ENCODE measurements at regions not wholly inside any gene's neighbourhood (a gene's known extent, or its start where the extent isn't known, plus 50 kb on each side); places are given as distances from the start of the nearest gene placed in this dataset.

DNA sequence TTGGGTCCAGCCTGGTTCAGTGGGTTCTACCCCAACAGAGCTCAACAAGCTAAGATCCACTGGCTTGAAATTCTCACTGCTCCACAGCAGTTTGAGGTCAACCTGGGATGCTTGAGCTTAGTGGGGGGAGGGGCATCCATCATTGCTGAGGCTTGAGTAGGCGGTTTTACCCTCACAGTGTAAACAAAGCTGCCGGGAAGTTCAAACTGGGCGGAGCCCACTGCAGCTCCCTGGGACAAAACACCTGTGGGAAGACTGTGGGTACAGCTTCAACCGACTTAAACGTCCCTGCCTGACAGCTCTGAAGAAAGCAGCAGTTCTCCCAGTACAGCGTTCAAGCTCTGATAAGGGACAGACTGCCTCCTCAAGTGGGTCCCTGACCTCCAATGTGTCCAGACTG, 1161.9 kb downstream of the UQCRFS1 start:
- no peak for DNase-seq (ENCODE audit: low read depth in 1 of 2, low spot score in 1 of 2)

DNA sequence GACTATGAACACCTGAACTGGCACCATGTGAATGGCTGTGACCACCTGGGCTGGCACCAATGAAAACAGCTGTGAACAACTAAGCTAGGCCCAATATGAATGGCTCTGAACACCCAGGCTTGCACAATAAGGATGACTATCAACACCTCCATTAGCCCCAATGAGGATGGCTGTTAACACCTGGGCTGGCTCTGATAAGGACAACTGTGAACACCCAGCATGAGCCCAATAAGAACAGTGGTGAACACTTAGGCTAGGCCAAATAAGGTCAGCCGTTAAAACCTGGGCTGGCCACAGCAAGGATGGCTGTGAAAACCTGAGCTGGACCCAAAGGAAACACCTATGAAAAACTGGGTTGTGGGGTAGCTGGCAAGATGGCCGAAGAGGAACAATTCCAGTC, 1163.1 kb downstream of the UQCRFS1 start:
- no peak for DNase-seq (ENCODE audit: low read depth in 1 of 2, low spot score in 1 of 2)

DNA sequence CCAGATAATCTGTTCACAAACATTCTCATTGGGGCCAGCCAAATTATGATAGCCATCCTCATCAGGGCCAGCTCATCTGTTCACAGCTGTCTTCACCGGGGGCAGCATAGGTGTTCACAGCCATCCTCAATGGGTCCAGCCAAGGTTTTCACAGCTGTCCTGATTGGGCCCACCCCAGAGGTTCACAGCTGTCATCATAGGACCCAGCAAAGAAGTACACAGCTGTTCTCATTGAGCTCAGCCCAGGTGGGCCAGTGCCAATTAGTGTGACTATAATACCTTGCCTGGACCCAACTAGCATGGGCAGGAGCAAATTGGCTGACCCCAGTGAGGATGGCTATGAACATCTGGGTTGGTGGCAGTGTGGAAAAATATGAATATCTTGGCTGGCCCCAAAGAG, 1166.0 kb downstream of the UQCRFS1 start:
- no peak for DNase-seq (ENCODE audit: low read depth in 1 of 2, low spot score in 1 of 2)

DNA sequence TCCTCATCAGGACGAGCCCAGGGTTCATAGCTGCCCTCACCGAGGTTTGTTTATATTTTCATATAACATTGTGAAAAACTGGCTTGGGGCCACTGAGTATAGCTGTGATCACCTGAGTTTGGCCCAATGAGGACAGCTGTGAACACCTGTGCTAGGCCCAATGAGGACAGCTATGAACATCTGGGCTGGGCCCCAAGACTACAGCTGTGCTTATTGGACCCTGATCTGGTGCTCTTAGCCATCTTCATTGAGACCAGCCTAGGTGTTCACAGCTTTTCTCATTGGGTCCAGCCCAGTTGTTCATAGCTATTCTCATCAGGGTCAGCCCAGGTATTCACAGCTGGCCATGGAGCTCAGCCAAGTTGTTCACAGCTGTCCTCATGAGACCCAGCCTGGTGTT, 1167.3 kb downstream of the UQCRFS1 start:
- DNase-seq (ENCODE audit: low read depth in 1 of 2, low spot score in 1 of 2) = no peak

DNA sequence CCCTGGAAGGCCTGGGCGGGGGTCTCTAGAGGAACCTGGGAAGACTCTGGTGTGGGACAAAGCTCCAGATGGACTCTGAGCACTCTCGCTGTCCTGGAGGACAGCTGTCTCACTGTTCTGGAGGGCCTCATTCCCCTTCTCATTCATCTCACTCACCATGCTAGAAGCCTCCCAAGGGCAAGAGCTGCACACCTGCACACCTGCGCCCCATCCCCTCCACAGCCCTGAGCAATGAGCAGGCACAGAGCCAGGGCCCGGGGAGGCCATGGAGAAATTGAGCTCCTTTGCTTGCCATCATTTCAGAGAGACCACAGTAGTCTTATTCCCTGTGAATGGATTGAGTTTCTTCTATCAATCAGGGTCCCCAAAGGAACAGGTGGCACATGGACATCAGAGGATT, 1168.5 kb downstream of the UQCRFS1 start:
- no peak for DNase-seq (ENCODE audit: low read depth in 1 of 2, low spot score in 1 of 2)

DNA sequence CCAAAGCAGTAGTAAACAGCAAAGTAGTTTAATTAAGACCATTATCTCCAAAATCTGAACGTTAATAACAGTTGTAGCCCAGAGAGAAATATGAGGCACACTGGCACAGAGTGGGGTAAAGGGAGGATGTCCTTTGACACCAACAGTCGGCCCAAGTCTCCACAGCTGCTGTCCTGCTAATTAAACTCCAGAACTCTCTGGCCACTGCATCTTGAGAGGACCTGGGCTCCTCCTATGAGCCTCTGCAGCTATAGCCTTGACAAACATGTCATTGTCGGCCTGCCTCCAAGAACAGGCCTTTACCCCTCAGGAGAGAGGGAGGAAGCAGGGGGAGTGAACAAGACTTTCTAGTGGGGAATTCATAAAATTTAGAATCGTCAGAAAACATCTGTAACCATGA, 1170.4 kb downstream of the UQCRFS1 start:
- DNase-seq (ENCODE audit: low read depth in 1 of 2, low spot score in 1 of 2) = no peak

DNA sequence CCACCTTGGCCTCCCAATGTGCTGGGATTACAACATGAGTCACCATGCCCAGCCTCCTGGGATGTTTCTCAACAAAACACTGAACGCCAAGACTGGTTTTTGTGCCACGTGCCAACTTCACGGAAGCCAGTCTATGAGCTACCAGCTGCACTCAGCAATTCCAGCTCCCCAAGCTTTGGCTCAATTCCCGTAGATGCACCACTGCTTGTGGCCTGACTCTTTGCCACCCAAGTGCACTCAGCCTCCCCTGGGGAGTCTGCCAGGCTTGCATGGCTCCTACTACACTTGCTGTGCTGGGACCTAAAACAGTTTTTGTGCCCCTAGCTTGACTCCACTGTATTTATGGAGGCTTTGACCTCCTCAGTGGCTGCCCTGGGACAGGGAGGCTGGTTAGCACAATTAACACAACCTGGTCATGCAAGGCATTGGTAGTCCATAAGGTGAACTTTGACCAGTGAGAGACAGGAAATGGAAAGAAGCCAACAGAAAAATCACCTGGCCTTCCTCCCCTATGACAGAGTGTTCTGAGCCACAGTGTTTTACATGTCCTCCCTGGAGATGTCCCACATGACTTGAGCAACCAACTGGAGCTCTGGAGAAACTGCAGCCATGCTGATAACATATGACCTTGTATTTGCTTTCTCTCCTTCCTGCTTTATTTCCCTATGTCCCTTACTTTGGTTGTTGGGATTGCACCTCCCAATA, 1173.1 kb downstream of the UQCRFS1 start:
- no peak for DNase-seq (ENCODE audit: low read depth in 1 of 2, low spot score in 1 of 2)

DNA sequence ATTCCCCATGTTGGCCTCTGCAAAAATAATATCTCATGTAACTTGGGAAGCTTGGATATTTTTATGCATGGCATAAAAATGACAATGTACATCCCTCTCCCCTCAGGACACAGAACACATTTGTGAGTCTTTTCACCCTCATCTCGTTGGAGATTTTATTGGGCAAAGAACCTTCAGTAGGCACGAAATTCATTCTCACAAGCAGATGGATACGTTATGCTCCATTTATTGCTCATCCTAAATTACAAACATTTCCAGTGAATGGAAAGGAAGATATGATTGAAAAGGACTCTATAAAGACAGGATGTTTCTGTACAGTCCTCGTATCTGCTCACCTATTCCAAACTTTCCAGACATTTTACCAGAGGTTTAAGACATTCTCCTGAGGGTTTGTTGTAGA, 1175.8 kb downstream of the UQCRFS1 start:
- DNase-seq (ENCODE audit: low read depth in 1 of 2, low spot score in 1 of 2) = no peak

DNA sequence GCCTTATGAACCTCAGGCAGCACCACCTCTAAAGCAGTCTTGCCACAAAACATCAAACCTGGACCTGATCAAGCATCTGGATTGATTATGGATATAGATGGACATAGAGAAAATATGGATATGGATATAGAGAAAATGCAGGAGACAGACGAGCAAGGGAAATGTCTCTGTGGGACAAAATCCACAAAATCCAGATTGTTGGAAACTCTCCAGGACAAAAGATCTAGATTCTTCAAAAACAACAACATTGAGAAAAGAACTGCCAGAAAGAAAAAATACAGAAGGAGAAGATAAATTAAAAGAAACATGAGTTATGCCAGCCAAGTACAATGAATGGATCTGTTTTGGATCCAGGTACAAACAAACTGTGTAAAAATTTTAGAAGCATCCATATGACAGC, 1176.5 kb downstream of the UQCRFS1 start:
- no peak for DNase-seq (ENCODE audit: low read depth in 1 of 2, low spot score in 1 of 2)

DNA sequence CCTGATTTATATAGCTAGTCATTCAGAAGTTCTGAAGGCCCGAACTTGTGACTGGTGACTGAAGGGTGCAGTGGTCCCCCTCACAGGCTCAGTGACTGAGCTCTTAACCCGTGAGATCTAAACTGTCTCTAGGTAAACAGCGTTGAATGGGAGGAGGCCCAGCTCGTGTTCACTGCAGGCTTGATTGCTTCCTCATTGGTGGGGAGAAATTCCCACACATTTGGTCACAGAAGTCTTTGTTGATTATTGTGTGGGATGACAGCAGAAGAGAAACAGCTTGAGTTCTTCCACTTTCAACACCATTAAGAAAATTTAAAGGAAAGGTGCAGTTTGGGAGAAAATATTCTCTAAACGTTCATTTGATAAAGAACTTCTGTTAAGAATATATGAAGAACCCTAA, 1178.0 kb downstream of the UQCRFS1 start:
- DNase-seq (ENCODE audit: low read depth in 1 of 2, low spot score in 1 of 2) = no peak

DNA sequence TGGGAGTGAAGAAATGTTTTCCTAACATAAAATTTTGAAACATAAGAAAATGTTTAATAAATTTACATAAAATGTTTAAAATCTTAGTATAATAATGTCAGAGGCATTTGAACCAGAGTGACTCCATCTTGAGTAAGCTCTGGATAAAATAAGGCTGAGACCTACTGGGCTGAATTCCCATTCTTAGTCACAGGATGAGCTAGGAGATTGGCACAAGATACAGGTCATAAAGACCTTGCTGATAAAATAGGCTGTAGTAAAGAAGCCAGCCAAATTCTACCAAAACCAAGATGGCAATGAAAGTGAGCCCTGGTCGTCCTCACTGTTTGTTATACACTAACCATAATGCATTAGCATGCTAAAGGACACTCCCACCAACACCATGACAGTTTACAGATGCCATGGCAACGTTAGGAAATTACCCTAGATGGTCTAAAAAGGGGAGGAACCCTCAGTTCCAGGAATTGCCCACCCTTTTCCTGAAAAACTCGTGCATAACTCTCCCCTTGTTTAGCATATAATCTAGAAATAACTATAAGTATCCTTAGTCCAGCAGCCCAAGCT, 1184.0 kb downstream of the UQCRFS1 start:
- DNase-seq (ENCODE audit: low read depth in 1 of 2, low spot score in 1 of 2) = no peak

DNA sequence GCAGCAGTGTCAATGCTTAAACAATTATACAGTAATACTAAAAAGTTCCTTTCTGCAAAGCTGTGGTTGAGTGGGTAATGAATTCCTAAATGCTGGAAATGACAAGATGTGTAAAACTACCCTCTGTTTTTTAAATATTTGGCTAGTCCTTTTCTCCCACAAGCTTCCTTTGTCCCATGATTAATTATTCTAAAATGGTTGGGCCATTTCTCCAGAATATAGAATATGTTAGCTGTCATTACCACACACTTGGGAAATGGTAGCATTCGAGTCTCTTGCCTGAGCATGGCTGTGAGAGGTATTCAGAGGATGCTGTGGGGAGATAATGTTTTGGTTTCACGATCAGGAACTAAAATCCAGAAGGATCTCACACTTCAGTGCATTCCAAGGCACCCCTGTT, 1185.8 kb downstream of the UQCRFS1 start:
- DNase-seq (ENCODE audit: low read depth in 1 of 2, low spot score in 1 of 2) = no peak

DNA sequence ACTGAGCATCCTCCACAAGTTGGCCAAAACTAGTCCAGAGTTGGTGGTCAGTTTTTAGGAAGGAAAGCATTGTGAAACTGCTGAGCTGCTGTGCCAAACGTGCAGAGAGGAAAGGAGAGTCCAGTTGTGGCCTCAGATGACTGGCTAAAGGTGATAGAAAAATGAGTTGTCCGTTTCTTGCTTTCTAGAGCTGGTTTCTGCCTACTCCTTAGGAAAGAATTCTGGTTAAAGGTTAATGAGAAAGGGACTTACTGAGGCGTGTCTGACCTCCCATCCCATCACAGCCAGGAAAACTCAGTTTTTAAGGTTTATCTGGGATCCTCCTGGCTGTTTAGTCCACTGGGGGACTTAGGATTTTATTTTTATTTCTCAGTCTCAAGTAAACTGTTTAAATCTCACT, 1186.3 kb downstream of the UQCRFS1 start:
- DNase-seq (ENCODE audit: low read depth in 1 of 2, low spot score in 1 of 2) = no peak

DNA sequence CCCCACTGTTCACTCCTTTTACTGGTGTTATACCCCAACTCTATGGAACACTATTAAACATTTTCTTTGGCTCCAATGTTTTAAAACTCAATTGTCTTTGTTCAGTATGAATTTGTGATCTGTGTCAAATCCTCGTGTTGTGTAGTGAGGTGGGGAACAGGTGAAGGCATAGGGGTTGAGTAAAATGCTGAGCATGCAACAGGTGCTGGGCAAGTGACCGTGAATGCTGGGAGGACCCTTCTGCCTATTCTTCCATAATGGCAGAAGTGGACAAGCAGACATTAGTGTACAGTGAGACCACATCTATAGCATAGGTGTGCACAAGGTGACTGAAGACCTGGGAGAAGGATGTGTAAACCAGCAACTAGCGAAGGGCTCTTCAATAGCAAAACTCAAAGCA, 1188.0 kb downstream of the UQCRFS1 start:
- no peak for DNase-seq (ENCODE audit: low read depth in 1 of 2, low spot score in 1 of 2)

DNA sequence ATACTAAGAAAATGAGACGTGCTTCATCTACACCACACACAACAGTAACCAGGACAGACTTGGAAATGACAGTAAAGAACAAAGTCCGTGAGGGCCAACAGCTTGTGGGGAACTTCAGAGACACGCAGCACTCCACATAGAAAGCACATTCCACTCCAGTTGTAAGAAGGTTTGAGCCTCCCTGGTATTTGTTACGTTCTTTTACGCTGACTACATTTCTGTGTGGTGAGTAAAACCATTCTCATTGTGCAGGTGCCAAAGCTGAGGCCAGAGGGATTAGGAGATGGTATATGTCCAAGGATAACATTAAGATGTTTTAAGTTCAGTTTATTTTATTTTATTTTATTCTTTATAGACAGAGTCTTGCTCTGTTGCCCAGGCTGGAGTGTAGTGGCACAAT, 1189.9 kb downstream of the UQCRFS1 start:
- DNase-seq (ENCODE audit: low read depth in 1 of 2, low spot score in 1 of 2) = no peak

DNA sequence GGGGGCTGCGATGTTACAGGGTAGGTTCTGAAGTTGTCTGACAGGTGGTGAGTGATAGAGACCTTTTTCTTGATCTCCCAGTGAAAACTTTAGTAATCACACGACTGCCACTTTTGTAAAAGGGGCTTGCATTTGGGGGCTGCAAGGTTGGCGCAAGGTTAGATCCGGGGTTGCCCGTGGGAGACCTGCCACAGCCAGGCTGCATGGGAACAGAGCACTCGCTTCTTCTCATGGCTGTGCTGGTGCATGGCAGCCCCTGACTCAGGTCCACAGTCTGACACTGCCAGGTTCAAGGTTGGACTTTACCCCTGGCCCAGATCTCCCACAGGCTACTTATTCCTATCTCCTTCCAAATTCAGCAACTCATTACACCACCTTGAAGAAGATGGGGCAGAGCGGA, 1190.4 kb downstream of the UQCRFS1 start:
- no peak for DNase-seq (ENCODE audit: low read depth in 1 of 2, low spot score in 1 of 2)

DNA sequence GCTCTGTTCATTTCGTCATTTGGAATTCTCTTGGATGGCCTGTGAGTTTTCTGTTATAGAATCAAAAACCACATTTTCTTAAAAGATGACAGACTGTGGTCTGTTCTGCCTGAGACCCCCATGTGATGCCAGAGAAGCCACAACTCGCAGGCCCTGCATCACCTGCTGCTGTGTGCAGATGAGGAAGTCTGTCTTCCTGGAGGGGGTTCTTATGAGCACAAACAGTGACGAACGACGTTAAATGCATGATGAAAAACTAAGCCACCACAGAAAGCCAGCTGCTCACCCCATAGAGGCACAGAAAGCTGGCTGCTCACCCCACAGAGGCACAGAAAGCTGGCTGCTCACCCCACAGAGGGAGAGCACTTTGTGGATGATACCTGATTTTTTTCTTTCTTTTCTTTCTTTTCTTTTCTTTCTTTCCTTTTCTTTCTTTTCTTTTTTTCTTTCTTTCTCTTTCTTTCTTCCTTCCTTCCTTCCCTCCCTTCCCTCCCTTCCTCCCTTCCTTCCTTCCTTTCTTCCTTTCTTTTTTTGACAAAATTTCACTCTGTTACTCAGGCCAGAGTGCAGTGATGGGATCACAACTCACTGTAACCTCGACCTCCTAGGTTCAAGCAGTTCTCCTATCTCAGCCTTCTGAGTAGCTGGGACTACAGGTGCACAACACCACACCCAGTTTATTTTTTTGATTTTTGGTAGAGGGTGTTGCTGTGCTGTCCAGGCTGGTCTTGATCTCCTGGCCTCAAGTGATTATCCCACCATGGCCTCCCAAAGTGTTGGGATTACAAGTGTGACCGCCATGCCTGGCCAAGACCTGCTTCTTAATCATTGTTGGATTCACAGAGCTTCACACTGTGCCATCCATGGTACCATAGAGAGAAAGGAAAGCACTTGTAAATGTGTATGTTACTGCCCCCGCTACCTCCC, 1191.4 kb downstream of the UQCRFS1 start:
- no peak for DNase-seq (ENCODE audit: low read depth in 1 of 2, low spot score in 1 of 2)

DNA sequence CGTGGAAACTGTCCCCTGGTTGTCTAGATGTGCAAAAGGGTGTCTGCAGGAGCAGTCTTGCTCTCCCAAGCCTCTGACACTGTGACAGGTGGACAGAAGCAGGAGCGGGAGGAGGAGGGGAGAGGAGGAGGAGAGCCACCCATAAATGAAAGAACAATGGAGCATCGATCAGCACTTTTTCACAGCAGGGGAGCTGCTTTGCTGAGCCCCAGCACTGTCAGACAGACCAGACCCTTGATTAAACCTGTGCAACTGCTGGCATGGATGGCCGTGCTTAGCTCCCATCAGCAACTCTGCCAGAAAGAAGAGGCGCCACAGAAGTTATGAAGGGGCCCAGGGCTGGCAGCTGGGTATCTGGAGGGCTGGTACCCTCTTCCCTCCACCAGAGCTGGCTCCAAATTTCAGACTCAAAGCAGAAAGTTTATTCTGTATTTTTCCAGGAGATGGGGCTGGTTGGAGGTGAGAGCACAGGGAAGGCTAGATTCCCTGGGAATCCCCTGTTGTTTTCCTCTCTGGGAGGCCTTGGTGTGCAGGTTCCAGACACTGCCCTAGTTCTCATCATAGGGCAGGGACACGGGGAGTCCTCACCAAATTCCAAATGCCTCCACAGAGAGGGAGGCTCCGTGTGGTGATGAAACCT, 1192.2 kb downstream of the UQCRFS1 start:
- no peak for DNase-seq (ENCODE audit: low read depth in 1 of 2, low spot score in 1 of 2)

DNA sequence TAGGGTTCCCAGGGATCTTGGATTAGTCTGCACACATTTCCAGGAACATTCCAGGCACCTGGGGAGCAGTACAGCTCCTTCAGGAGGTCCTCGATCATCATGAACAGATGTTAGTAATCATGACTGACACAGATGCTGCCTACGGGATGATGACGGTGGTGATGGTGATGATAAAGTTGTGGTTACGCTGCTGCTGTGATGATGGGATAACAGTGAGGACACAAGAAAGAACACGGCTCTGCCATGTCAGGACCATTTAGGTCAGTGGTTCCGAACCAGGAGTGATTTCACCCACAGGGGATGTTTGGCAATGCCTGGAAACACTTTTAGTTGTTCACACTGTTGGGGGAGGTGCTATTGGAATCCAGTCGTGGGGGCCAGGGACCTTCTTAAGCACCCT, 1193.0 kb downstream of the UQCRFS1 start:
- DNase-seq (ENCODE audit: low read depth in 1 of 2, low spot score in 1 of 2) = no peak

DNA sequence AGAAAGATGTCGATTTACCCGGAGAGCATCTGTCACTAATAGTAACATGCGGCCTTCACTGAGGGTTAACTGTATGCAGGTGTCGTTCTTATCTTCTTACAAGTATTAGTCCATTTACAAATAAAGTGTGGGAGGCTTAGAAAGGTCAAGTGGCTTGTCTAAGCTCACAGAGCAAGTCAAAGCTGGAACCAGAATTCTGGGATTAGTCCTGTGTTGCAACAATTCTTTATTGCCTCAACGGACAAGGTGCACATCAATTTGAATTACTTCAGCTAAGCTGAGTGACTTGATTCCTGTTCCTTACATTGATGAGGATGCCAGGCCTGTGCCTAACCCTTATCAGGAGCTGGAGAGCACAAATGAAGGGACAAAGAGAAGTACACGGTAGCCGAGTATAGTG, 1193.6 kb downstream of the UQCRFS1 start:
- no peak for DNase-seq (ENCODE audit: low read depth in 1 of 2, low spot score in 1 of 2)

DNA sequence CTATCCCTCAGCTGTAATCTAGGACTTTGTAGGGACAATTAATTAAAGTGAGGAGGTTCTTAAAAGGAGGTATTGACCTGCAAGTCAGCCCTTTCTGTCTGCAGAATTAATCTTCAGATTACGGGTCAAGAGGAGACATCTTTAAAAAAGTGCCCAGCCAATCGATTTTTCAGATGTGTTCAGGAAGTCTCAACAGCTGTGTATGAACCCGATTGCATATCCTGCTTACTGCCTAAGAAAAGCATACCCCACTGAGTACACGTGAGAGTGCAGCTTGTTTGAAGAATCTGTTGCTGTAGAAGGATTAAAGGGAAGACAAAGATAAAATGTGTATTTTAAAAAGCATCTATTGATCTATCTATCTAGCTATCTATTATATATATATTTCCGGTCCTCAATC, 1194.5 kb downstream of the UQCRFS1 start:
- DNase-seq (ENCODE audit: low read depth in 1 of 2, low spot score in 1 of 2) = no peak
